DND-41 (cell line): ENCODE measurements at regions not wholly inside any gene's neighbourhood (a gene's known extent, or its start where the extent isn't known, plus 50 kb on each side); places are given as distances from the start of the nearest gene placed in this dataset.

Experiments used
- ATAC-seq: fragments of 200-7000 bp; cut with Tn5 transposase; 3 replicates; pipeline ENCODE4 v1.9.1; 2021; ENCODE audit warnings: low read depth; ENCODE audit not compliant: insufficient read depth
- DNase-seq: peaks from one replicate; pipeline ENCODE4 v3.0.0-alpha.2; 2020
- H2AFZ ChIP-seq: 2 replicates; pipeline ENCODE4 v1.6.0; 2012; ENCODE audit warnings: low read depth, low read length
- H3K27ac ChIP-seq: 2 replicates; pipeline ENCODE4 v1.5.1; 2012; ENCODE audit warnings: low read length, inconsistent platforms
- H3K27me3 ChIP-seq: fragments of 200-600 bp; sonication (generic); 2 replicates; pipeline ENCODE4 v1.6.0; 2012; ENCODE audit warnings: low read length, mild to moderate bottlenecking, inconsistent platforms; ENCODE audit not compliant: insufficient read depth, poor library complexity
- H3K36me3 ChIP-seq: 2 replicates; pipeline ENCODE4 v1.5.1; 2012; ENCODE audit warnings: low read length, inconsistent platforms; ENCODE audit not compliant: insufficient read depth
- H3K4me1 ChIP-seq: 2 replicates; pipeline ENCODE4 v1.5.1; 2012; ENCODE audit warnings: mild to moderate bottlenecking, low read length; ENCODE audit not compliant: insufficient read depth
- H3K4me2 ChIP-seq: 2 replicates; pipeline ENCODE4 v1.6.0; 2012; ENCODE audit warnings: mild to moderate bottlenecking, moderate library complexity, low read length, inconsistent platforms; ENCODE audit not compliant: insufficient read depth
- H3K4me3 ChIP-seq, 2 experiments: fragments of 200-600 bp in 1 of 2; shearing (Covaris generic) in 1 of 2; 2 replicates each; pipeline ENCODE4 v1.5.1; 2012 to 2016; ENCODE audit warnings: inconsistent platforms in 2 of 2, low read length in 2 of 2, mild to moderate bottlenecking in 2 of 2, low read depth in 1 of 2, moderate library complexity in 1 of 2
- H3K79me2 ChIP-seq: 2 replicates; pipeline ENCODE4 v1.6.0; 2012; ENCODE audit warnings: low read length, inconsistent platforms; ENCODE audit not compliant: insufficient read depth
- H3K9ac ChIP-seq: 2 replicates; pipeline ENCODE4 v1.6.0; 2012; ENCODE audit warnings: low read depth, mild to moderate bottlenecking, inconsistent platforms, low read length, moderate library complexity
- H3K9me3 ChIP-seq: 2 replicates; pipeline ENCODE4 v1.5.1; 2012; ENCODE audit warnings: low read length, moderate library complexity, mild to moderate bottlenecking, inconsistent platforms; ENCODE audit not compliant: insufficient read depth, severe bottlenecking
- H4K20me1 ChIP-seq: 2 replicates; pipeline ENCODE4 v1.6.0; 2012; ENCODE audit warnings: low read length; ENCODE audit not compliant: insufficient read depth
- CTCF ChIP-seq: IDR thresholded peaks from 2 replicates; pipeline ENCODE4 v1.5.1; 2012; ENCODE audit warnings: borderline replicate concordance, low read length, moderate library complexity, mild to moderate bottlenecking; ENCODE audit not compliant: poor library complexity, severe bottlenecking; ENCODE audit errors: extremely low read depth
- EZH2 ChIP-seq: IDR thresholded peaks from 3 replicates; pipeline ENCODE4 v1.6.1; 2012; ENCODE audit warnings: borderline replicate concordance, low read depth, mild to moderate bottlenecking, moderate library complexity, low read length, inconsistent platforms; ENCODE audit not compliant: severe bottlenecking

- no peak overlapping the region for H3K4me2 ChIP-seq
- TF ChIP-seq EZH2 (no peak), CTCF (no peak)
- no peak for ATAC-seq
- no peaks in the 10 kb centered on the region for H3K9me3 ChIP-seq
- no peaks in the 10 kb centered on the region for H4K20me1 ChIP-seq
- no peak overlapping the region for H2AFZ ChIP-seq
- no peak overlapping the region for H3K4me3 ChIP-seq
- DNase-seq: no peak
- no peaks in the 10 kb centered on the region for H3K79me2 ChIP-seq
- no peaks in the 10 kb centered on the region for H3K4me1 ChIP-seq
- H3K27ac ChIP-seq: no peak overlapping the region
- no peaks in the 10 kb centered on the region for H3K36me3 ChIP-seq
- H3K9ac ChIP-seq: no peak overlapping the region
- H3K27me3 ChIP-seq: no peaks in the 10 kb centered on the region
Measured at GRCh38 chr4:114304046-114304445, 294.6 kb upstream of the UGT8 start.

GRCh38 chr4:114304567-114304966 lies 294.0 kb upstream of the UGT8 start:
- H4K20me1 ChIP-seq: no peaks in the 10 kb centered on the region
- H3K79me2 ChIP-seq: no peaks in the 10 kb centered on the region
- no peak for TF ChIP-seq CTCF
- no peak for TF ChIP-seq EZH2
- H2AFZ ChIP-seq: no peak overlapping the region
- no peaks in the 10 kb centered on the region for H3K9me3 ChIP-seq
- no peaks in the 10 kb centered on the region for H3K36me3 ChIP-seq
- H3K9ac ChIP-seq: no peak overlapping the region
- ATAC-seq: no peak
- no peaks in the 10 kb centered on the region for H3K27me3 ChIP-seq
- H3K4me1 ChIP-seq: no peaks in the 10 kb centered on the region
- no peak for DNase-seq
- H3K4me2 ChIP-seq: no peak overlapping the region
- H3K27ac ChIP-seq: no peak overlapping the region
- no peak overlapping the region for H3K4me3 ChIP-seq

GRCh38 chr4:114306946-114307345 lies 291.7 kb upstream of the UGT8 start:
- no peaks in the 10 kb centered on the region for H3K79me2 ChIP-seq
- no peaks in the 10 kb centered on the region for H3K36me3 ChIP-seq
- ATAC-seq: no peak
- DNase-seq: no peak
- no peak overlapping the region for H3K27ac ChIP-seq
- no peaks in the 10 kb centered on the region for H4K20me1 ChIP-seq
- H3K4me2 ChIP-seq: no peak overlapping the region
- no peak overlapping the region for H3K9ac ChIP-seq
- no peak overlapping the region for H2AFZ ChIP-seq
- TF ChIP-seq CTCF (no peak), EZH2 (no peak)
- H3K9me3 ChIP-seq: no peaks in the 10 kb centered on the region
- no peaks in the 10 kb centered on the region for H3K27me3 ChIP-seq
- no peak overlapping the region for H3K4me3 ChIP-seq
- H3K4me1 ChIP-seq: no peaks in the 10 kb centered on the region
